Loucy (cell line): ENCODE measurements at regions not wholly inside any gene's neighbourhood (a gene's known extent, or its start where the extent isn't known, plus 50 kb on each side); places are given as distances from the start of the nearest gene placed in this dataset.

ENCODE experiments used
- H2AFZ ChIP-seq: fragments of 200-600 bp; sonication (generic); 2 replicates; pipeline ENCODE4 v1.6.0; 2016; ENCODE audit warnings: antibody characterized with exemption, mild to moderate bottlenecking, low read length, moderate library complexity
- H3F3A ChIP-seq: fragments of 200-600 bp; 2 replicates; pipeline ENCODE4 v1.6.0; 2016; ENCODE audit warnings: antibody characterized with exemption, low read depth, mild to moderate bottlenecking
- H3K27me3 ChIP-seq: fragments of 200-600 bp; sonication (generic); 2 replicates; pipeline ENCODE4 v1.6.1; 2014; ENCODE audit warnings: low read length, mild to moderate bottlenecking; ENCODE audit not compliant: insufficient read depth, poor library complexity, severe bottlenecking
- H3K36me3 ChIP-seq: fragments of 200-600 bp; sonication (generic); 2 replicates; pipeline ENCODE4 v1.6.1; 2016; ENCODE audit warnings: low read length; ENCODE audit not compliant: insufficient read depth
- H3K4me1 ChIP-seq: fragments of 200-600 bp; sonication (generic); 2 replicates; pipeline ENCODE4 v1.5.1; 2014; ENCODE audit warnings: low read length, mild to moderate bottlenecking; ENCODE audit not compliant: insufficient read depth, poor library complexity, severe bottlenecking
- H3K4me2 ChIP-seq: fragments of 200-600 bp; sonication (generic); 2 replicates; pipeline ENCODE4 v1.6.0; 2014; ENCODE audit warnings: antibody characterized with exemption, low read length, low read depth, mild to moderate bottlenecking; ENCODE audit not compliant: poor library complexity, severe bottlenecking
- H3K4me3 ChIP-seq: fragments of 200-600 bp; sonication (generic); 2 replicates; pipeline ENCODE4 v1.5.1; 2014; ENCODE audit warnings: low read length, mild to moderate bottlenecking, mixed read lengths; ENCODE audit not compliant: poor library complexity, severe bottlenecking
- H3K79me2 ChIP-seq: fragments of 200-600 bp; sonication (generic); 2 replicates; pipeline ENCODE4 v1.6.1; 2014; ENCODE audit warnings: low read length; ENCODE audit not compliant: insufficient read depth
- H3K9ac ChIP-seq: fragments of 200-600 bp; sonication (generic); 2 replicates; pipeline ENCODE4 v1.6.0; 2014; ENCODE audit warnings: mild to moderate bottlenecking, low read depth, low read length, moderate library complexity; ENCODE audit not compliant: poor library complexity, severe bottlenecking
- H3K9me2 ChIP-seq: fragments of 200-600 bp; sonication (generic); replicated peaks from 2 replicates; pipeline ENCODE4 v1.6.1; 2016; ENCODE audit warnings: low read depth, low read length, mixed read lengths
- H3K9me3 ChIP-seq: fragments of 200-600 bp; sonication (generic); 2 replicates; pipeline ENCODE4 v1.6.1; 2014; ENCODE audit warnings: mild to moderate bottlenecking, antibody characterized with exemption, low read length, low read depth; ENCODE audit not compliant: insufficient read depth
- H4K20me1 ChIP-seq: fragments of 200-600 bp; sonication (generic); 2 replicates; pipeline ENCODE4 v1.6.0; 2014; ENCODE audit warnings: antibody characterized with exemption, low read length, mild to moderate bottlenecking; ENCODE audit not compliant: insufficient read depth, poor library complexity, severe bottlenecking
- EZH2phosphoT487 ChIP-seq: fragments of 200-600 bp; IDR thresholded peaks from 2 replicates; pipeline ENCODE4 v1.6.1; 2018; ENCODE audit warnings: antibody characterized with exemption, mild to moderate bottlenecking, moderate library complexity, borderline replicate concordance
- TF ChIP-seq, protein P1 (sequence below): fragments of 200-600 bp; sonication (generic); conservative IDR thresholded peaks from 2 replicates; pipeline ENCODE4 v1.5.1; 2014; ENCODE audit warnings: mild to moderate bottlenecking, antibody characterized with exemption, low read length

DNA sequence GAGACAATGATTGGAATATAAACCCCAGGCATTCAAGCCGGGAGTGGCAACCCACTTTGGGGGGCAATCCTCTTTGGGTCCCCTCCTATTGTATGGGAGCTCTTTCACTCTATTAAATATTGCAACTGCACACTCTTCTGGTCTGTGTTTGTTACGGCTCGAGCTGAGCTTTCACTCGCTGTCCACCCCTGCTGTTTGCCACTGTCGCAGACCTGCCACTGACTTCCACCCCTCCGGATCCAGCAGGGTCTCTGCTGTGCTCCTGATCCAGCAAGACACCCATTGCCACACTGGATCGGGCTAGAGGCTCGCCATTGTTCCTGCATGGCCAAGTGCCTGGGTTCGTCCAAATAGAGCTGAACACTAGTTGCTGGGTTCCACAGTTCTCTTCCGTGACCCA is 222.8 kb upstream of the MANEA start:
- Histone ChIP-seq H3F3A (no peaks in the 10 kb centered on the region), H3K4me3 (no peak overlapping the region), H3K36me3 (no peaks in the 10 kb centered on the region), H3K4me1 (no peaks in the 10 kb centered on the region), H4K20me1 (no peaks in the 10 kb centered on the region), H3K79me2 (no peaks in the 10 kb centered on the region), H3K4me2 (no peak overlapping the region), H3K9me2 (no peaks in the 10 kb centered on the region), H3K9me3 (no peaks in the 10 kb centered on the region), H3K9ac (no peak overlapping the region), H3K27me3 (no peaks in the 10 kb centered on the region), H2AFZ (no peak overlapping the region)
- TF ChIP-seq, protein P1, sequence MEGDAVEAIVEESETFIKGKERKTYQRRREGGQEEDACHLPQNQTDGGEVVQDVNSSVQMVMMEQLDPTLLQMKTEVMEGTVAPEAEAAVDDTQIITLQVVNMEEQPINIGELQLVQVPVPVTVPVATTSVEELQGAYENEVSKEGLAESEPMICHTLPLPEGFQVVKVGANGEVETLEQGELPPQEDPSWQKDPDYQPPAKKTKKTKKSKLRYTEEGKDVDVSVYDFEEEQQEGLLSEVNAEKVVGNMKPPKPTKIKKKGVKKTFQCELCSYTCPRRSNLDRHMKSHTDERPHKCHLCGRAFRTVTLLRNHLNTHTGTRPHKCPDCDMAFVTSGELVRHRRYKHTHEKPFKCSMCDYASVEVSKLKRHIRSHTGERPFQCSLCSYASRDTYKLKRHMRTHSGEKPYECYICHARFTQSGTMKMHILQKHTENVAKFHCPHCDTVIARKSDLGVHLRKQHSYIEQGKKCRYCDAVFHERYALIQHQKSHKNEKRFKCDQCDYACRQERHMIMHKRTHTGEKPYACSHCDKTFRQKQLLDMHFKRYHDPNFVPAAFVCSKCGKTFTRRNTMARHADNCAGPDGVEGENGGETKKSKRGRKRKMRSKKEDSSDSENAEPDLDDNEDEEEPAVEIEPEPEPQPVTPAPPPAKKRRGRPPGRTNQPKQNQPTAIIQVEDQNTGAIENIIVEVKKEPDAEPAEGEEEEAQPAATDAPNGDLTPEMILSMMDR: no peak
- no peak for TF ChIP-seq EZH2phosphoT487

DNA sequence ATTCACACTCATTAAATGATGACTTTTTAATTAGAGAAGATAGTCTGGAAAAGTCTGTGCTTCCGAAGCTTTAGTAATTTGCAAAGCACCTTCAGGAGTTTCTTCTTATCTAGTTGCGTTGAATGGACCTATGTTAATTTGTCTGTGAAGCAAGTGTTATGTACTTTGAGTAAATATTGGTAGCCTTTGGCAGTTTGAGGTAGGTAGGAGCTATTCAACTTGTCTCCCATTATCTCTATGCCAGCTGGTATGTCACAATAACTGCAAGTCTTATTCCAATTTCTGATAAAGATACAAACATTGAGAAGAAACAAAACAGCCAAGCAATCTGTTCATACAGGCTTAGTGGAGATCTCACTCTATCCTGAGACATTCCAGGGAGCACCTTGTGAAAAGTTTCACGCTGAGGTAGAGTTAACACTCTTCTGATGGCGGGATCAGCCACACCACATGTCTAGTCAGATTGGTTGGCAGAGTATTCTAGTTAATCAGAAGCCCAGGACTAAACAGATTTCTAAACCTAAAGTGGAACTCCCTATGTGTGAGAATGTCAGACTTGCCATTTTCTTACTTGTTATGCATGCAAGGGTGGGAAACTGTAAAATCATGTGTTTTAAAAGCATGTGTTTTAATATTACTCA is 219.8 kb upstream of the MANEA start:
- Histone ChIP-seq H3K9me2 (no peaks in the 10 kb centered on the region), H3K27me3 (no peaks in the 10 kb centered on the region), H3K9me3 (no peaks in the 10 kb centered on the region), H3K4me2 (no peak overlapping the region), H3K9ac (no peak overlapping the region), H3K36me3 (no peaks in the 10 kb centered on the region), H3F3A (no peaks in the 10 kb centered on the region), H3K79me2 (no peaks in the 10 kb centered on the region), H4K20me1 (no peaks in the 10 kb centered on the region), H3K4me3 (no peak overlapping the region), H3K4me1 (no peaks in the 10 kb centered on the region), H2AFZ (no peak overlapping the region)
- TF ChIP-seq, protein P1: no peak
- no peak for TF ChIP-seq EZH2phosphoT487

DNA sequence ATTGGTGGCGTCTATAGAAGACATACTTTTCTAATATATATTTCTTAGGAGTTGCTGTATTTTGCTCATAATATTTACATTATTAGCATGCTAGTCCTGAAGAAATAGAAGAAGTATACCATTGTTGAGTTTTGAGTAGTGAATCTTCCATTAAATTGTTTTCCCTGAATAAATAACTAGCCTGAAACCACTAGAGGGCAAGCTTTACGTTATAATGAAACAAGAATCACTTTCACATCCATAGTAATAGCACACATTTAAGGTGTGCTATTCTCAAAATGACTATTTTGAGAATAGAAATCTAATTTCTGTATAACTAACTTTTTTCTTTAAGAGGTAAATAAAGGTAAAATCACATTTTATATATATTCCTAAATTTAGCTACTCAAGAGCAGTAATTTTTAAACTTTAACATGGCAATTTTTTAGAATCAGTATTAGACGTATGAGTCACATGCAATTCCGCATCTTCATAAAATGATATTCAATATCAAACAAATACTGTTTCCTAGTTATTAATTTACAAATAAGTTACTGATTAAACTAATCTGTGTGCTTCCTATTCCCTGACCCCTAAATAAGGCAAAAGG is 213.2 kb upstream of the MANEA start:
- Histone ChIP-seq H3F3A (no peaks in the 10 kb centered on the region), H4K20me1 (no peaks in the 10 kb centered on the region), H3K9ac (no peak overlapping the region), H3K9me2 (no peaks in the 10 kb centered on the region), H3K79me2 (no peaks in the 10 kb centered on the region), H3K4me3 (no peak overlapping the region), H3K4me1 (no peaks in the 10 kb centered on the region), H3K27me3 (no peaks in the 10 kb centered on the region), H3K4me2 (no peak overlapping the region), H3K36me3 (no peaks in the 10 kb centered on the region), H2AFZ (no peak overlapping the region), H3K9me3 (no peaks in the 10 kb centered on the region)
- TF ChIP-seq EZH2phosphoT487: no peak
- TF ChIP-seq, protein P1: peak; percentile 68
